H4 (cell line): ENCODE measurements at regions not wholly inside any gene's neighbourhood (a gene's known extent, or its start where the extent isn't known, plus 50 kb on each side); places are given as distances from the start of the nearest gene placed in this dataset.
A peak's percentile ranks its signal among the peaks of the same experiment; 100 is the strongest.

Experiments
- DNase-seq: peaks from one replicate; pipeline ENCODE4 v3.0.0-alpha.2; 2015; ENCODE audit warnings: low spot score

DNA sequence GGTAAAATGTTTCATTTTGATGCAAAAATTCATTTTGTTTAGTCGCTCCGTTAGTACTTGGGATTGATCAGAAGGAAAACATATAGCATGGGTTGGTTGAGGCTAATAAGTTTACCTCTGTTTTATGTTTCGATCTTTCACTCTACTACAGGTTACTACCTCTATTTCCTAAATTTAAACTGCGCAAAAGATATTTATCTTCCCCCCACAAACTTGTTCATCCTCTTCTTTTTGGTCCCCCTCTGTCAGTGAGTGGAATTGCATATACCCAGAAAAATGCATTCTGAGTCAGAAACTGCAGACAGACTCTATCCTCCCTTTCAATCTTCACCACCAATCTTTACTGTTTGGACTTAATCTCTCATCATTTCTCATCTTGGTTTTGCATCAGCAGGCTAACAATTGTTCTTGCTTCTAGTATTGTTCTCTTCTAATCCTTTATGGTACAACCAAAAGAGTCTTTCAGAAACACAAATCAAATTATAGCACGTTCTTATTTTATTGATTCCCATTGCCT lies 316.0 kb upstream of the ADGRL4 start:
- no peak for DNase-seq

DNA sequence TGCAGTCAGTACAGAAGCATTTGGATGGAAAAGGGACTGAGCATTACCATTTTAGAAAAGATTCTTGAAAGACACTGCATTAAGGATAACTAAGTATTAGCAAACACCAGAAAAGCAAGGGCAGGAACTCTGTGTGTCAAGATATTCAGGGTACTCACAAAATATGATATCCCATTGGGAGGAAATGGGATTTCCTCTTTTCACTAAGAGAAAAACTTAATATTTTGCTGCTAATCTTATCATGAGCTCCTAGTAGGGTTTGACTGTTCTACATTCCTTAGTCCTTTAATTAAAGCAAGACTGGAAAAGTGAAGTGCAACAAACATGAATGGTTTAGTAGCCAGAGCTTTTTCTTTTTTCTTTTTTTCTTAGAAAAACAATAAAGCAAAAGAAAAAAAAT lies 305.9 kb upstream of the ADGRL4 start:
- no peak for DNase-seq

DNA sequence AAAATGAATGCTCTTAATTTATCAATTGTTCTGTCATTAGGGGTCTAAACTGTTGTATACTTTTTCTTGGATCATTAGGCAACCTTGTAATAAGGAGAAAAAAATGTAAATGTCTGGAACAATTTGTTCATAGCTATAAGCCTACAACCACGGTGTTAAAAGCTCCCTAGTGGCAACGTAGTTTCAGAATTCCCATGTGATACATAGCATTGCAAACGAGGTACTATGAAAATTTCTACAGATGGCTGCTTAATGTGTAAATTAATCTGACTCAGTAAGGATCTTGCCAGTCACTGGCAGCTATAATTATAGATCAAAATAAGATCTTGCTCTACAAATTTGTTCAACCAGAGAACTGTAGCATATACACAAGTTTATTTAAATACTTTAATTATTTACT lies 304.1 kb upstream of the ADGRL4 start:
- no peak for DNase-seq

DNA sequence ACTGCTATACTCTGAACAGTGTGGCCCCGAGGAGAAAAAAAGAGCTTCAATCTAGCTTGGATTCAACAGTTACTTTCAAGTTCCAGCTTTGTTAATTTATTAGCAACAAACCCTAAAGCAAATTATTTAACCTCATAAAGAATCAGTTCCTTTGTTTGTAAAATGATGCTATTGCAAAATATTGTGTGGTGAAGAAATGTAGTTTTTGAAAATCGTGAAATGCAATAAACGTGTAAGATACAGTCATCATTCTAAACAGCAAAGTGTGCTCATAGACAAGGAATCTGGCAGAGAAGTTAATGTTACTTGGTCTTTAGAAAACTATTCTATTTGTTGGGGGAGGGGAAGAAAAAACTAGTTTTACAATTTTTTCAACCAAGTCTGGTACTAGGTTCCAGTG lies 297.6 kb upstream of the ADGRL4 start:
- DNase-seq, result no peak

DNA sequence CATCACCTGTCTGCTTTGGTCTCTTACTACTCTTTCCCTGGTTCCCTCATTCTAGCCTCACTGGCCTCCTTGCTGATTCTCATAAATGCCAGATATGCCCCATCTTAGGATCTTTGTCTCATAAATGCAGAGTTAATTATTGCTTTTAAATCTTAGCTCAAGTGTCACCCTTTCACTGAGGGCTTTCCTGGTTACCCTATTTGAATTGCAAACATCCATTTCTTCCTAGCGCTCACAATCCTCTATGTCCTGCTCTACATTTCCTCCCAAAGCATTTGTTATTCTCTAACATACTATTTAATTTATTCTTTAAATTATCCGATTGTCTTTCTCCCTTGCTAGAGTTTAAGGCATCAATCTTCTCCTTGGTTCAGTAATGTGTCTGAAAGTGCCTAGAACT lies 296.5 kb upstream of the ADGRL4 start:
- no peak for DNase-seq

- no peak for DNase-seq
Observed at GRCh38 chr1:79302380-79302930, 295.9 kb upstream of the ADGRL4 start.

DNA sequence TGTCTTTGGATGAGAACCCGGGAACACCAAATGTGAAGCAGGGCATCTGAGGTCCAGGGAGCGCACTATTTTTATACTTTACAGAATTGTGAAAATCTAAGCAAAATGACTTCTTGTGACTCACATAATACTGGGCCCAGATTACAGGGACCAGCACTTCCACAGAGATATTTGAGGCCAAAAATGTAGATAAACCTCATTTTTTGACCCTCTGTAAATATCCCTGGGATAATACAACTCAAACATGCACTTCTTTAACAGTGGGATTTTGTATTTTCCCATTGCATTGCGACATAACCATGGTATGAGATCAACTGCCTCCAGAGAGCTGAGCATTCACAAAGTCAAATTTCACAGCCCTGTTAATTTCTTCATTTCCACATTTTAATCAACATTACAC lies 289.4 kb upstream of the ADGRL4 start:
- no peak for DNase-seq

DNA sequence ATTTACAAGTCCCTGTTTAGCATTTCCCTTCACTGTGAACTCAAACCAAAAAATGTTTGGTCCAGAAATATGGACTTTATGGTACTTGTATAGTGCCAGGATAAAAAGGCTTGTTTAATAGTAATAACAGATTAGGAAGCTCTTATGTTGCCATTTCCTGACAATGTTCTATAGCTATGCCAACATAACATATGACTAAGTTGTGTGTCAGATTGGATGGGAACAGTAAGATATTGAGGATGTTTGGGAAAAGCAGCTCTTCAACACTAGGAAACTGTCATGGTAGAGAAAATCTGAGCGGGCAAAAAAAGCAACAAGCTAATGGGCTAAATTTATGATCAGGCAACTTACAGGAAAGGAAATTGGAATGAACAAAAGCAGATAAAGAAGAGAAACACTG lies 287.1 kb upstream of the ADGRL4 start:
- DNase-seq, result no peak

GRCh38 chr1:79290927-79291474 lies 284.5 kb upstream of the ADGRL4 start:
- DNase-seq, result no peak

DNA sequence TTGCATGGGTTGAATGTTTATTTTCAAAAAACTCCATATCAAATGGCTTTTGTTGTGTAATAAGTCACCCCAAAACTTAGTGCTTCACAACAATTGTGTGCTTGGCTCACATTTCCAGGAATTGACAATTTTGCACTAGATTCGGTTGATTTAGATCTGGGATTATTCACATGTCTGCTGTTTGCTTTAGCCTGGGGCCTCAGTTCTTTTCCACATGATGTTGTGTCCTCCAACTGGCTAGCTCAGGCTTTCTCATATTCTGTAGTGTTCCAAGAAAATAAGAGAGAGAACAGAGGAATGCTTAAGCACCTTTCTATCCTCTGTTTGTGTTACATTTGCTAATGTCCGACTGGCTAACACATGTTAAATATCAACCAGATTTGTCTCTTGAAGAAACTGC lies 281.5 kb upstream of the ADGRL4 start:
- no peak for DNase-seq

GRCh38 chr1:79285667-79286066 lies 279.1 kb upstream of the ADGRL4 start:
- DNase-seq, result no peak

DNA sequence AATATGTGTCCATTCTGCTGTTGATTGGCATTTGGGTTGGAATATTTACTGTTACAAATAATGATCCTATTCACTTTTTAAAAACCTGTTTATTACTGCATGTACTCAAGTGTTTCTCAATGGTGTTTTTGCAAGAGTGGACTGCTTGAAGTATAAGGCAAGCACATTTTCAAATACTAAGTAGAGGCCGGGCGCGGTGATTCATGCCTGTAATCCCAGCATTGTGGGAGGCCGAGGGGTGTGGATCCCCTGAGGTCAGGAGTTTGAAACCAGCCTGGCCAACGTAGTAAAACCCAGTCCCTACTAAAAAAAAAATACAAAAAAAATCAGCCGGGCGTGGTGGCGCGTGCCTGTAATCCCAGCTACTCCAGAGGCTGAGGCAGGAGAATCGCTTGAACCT lies 276.9 kb upstream of the ADGRL4 start:
- DNase-seq, result no peak

DNA sequence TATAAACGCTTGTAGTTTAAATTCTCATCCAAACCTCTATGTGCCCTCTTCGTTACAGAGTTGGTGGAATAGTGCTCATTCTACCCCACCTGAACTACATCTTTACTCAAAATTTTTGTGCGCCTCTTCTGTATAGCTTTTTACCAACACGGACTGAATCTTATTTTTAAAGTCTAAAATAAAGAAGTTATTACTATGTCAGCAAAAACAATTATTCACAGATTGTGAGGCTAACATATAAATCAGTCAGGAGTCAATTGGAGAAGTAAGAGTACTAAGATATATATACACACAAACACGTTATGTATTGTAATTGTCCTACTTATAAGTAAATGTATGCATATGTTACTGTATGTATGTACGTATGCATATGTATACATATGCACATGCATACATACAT lies 274.9 kb upstream of the ADGRL4 start:
- no peak for DNase-seq

DNA sequence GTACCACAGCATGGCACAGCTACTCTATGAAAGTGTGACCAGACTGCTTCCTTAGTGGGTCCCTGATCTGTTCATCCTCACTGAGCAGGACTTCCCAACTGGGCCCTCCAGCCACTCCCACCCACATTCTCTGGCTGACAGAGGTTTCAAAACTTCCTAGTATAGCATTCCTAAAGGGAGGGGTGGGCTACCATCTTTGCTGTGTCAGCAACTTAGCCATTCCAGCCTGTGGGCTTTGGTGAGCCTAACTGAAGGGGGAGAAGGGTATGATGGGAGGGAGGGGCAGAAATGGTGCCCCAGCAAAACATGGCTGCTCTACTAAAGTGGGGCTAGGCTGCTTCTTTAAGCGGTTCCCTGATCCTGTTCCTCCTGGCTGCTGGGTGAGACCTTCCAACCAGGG lies 265.2 kb upstream of the ADGRL4 start:
- DNase-seq, result no peak

GRCh38 chr1:79264975-79265818 lies 258.7 kb upstream of the ADGRL4 start:
- no peak for DNase-seq

DNA sequence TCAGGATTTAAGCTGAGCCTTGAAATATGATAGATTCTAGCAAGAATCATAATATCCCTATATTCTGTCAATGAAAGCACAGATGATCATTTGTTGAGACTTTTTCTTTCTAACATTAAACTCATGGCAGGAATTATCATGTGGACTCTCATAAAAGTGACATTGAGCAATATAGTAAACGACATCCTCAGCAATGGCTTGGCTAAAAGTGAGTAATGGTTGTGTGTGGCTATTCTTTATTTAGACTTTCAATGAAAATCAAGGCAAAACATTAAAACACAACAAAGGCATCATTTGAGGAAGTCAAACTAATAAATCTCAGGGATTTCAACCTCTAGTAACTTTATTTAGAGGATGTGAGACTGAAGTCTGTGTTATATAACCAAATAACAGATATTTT lies 257.8 kb upstream of the ADGRL4 start:
- no peak for DNase-seq

- no peak for DNase-seq
Observed at GRCh38 chr1:79262745-79263258, 256.3 kb upstream of the ADGRL4 start.

- DNase-seq, result peak; percentile 14
Observed at GRCh38 chr1:79259390-79260336, 253.1 kb upstream of the ADGRL4 start.

- DNase-seq, result no peak
Observed at GRCh38 chr1:79255421-79255820, 248.9 kb upstream of the ADGRL4 start.

DNA sequence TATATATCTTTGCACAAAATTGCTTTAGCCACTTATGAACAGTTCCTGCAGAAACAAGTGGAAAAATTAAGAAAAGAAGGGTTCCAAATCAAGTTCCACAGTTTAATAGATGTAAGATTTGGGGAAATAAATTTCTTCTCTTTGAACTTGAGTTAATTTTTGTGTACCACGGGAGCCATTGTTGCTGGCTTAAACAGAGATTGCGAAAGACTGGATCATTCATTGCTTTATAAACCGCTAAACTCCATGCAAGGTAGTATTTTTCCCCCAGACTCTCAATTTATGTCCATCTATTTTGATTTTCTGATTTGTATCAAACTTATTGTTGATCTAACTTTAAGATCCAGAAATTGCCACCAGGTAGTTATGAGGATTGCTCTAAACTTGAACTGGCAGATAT lies 246.1 kb upstream of the ADGRL4 start:
- DNase-seq, result no peak

DNA sequence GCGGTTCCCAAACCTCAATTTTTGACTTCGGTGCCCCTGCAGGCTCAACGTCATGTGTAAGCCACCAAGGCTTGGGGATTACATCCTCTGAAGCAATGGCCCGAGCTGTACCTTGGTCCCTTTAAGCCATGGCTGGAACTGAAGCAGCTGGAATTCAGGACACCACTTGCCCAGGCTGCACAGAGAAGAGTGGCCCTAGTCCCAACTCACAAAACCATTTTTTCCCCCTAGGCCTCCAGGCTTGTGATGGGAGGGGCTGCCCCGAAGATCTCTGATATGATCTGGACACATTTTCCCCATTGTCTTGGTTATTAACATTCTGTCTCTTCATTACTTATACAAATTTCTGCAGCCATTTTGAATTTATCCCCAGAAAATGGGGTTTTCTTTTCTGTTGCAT lies 233.3 kb upstream of the ADGRL4 start:
- DNase-seq, result no peak
